GM23338 (cell line): ENCODE measurements at regions not wholly inside any gene's neighbourhood (a gene's known extent, or its start where the extent isn't known, plus 50 kb on each side); places are given as distances from the start of the nearest gene placed in this dataset.

ENCODE experiments used
- CREB1 ChIP-seq: fragments of 250-450 bp; sonication (Bioruptor Pico); IDR thresholded peaks from 2 replicates; pipeline ENCODE4 v1.5.0; 2020; ENCODE audit warnings: low read depth, mild to moderate bottlenecking, moderate library complexity
- EZH2 ChIP-seq: fragments of 200-600 bp; sonication (generic); IDR thresholded peaks from one replicate; pipeline ENCODE4 v1.8.0; 2017; ENCODE audit warnings: antibody characterized with exemption, mild to moderate bottlenecking, low read depth; ENCODE audit not compliant: unreplicated experiment
- EZH2phosphoT487 ChIP-seq: fragments of 200-600 bp; sonication (generic); IDR thresholded peaks from one replicate; pipeline ENCODE4 v1.8.1; 2018; ENCODE audit warnings: antibody characterized with exemption; ENCODE audit not compliant: unreplicated experiment
- JUNB ChIP-seq: IDR thresholded peaks from one replicate; pipeline ENCODE4 v1.6.1; 2016; ENCODE audit warnings: antibody characterized with exemption; ENCODE audit not compliant: unreplicated experiment
- NANOG ChIP-seq: IDR thresholded peaks from 2 replicates; pipeline ENCODE4 v1.6.1; 2016; ENCODE audit warnings: antibody characterized with exemption, borderline replicate concordance
- POLR2AphosphoS5 ChIP-seq: IDR thresholded peaks from 2 replicates; pipeline ENCODE4 v1.6.1; 2016; ENCODE audit warnings: antibody characterized with exemption, low read depth
- ZNF114 ChIP-seq: fragments of 250-450 bp; sonication (Bioruptor Pico); IDR thresholded peaks from 2 replicates; pipeline ENCODE4 v1.5.0; 2020; ENCODE audit warnings: mild to moderate bottlenecking, moderate library complexity
- ZNF331 ChIP-seq: fragments of 250-450 bp; sonication (Bioruptor Pico); IDR thresholded peaks from 2 replicates; pipeline ENCODE4 v1.5.0; 2020; ENCODE audit warnings: low read depth, mild to moderate bottlenecking, moderate library complexity
- TF ChIP-seq, protein P1 (sequence below), 2 experiments: fragments of 200-600 bp in 1 of 2; sonication (generic) in 1 of 2; conservative IDR thresholded peaks; 2 replicates each; pipeline versions ENCODE4 v1.5.1 to v1.6.1; 2016 to 2017; ENCODE audit warnings: antibody characterized with exemption in 2 of 2, low read depth in 2 of 2, mild to moderate bottlenecking in 2 of 2, moderate library complexity in 1 of 2
- TF ChIP-seq, protein P2 (sequence below): IDR thresholded peaks from one replicate; pipeline ENCODE4 v1.6.1; 2018; ENCODE audit warnings: antibody characterized with exemption; ENCODE audit not compliant: unreplicated experiment
- TF ChIP-seq, protein P3 (sequence below): fragments of 250-450 bp; sonication (Bioruptor Pico); IDR thresholded peaks from 2 replicates; pipeline ENCODE4 v1.5.0; 2020; ENCODE audit warnings: mild to moderate bottlenecking, moderate library complexity
- TF ChIP-seq, protein P4 (sequence below): IDR thresholded peaks from 2 replicates; pipeline ENCODE4 v1.6.1; 2016; ENCODE audit warnings: antibody characterized with exemption

DNA sequence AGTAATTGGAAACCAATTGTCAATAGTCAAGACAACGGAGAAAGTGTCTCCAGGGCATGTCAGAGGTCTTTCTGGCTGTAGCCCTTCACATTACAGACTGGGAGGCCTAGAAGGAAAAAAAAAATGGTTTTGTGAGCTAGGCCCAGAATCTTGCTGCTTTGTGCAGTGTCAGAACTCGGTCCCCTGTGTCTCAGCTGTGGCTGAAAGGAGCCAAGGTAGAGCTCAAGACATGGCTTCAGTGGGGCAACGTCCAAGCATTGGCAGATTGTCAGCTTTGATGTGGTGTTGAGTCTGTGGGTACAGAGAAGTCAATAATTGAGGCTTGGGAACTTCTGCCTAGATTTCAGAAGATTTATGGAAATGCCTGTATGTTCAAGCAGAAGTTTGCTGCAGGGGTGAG lies 103.0 kb downstream of the UGT2B28 start:
- TF ChIP-seq, protein P1, sequence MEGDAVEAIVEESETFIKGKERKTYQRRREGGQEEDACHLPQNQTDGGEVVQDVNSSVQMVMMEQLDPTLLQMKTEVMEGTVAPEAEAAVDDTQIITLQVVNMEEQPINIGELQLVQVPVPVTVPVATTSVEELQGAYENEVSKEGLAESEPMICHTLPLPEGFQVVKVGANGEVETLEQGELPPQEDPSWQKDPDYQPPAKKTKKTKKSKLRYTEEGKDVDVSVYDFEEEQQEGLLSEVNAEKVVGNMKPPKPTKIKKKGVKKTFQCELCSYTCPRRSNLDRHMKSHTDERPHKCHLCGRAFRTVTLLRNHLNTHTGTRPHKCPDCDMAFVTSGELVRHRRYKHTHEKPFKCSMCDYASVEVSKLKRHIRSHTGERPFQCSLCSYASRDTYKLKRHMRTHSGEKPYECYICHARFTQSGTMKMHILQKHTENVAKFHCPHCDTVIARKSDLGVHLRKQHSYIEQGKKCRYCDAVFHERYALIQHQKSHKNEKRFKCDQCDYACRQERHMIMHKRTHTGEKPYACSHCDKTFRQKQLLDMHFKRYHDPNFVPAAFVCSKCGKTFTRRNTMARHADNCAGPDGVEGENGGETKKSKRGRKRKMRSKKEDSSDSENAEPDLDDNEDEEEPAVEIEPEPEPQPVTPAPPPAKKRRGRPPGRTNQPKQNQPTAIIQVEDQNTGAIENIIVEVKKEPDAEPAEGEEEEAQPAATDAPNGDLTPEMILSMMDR (conservative IDR thresholded peaks at IDR 0.05; ENCODE audit: low read depth in 2 of 2) = no peak
- TF ChIP-seq EZH2 (no peak), EZH2phosphoT487 (no peak), ZNF114 (CRISPR knock-in tag) (no peak), POLR2AphosphoS5 (no peak), CREB1 (CRISPR knock-in tag) (no peak), JUNB (no peak), NANOG (no peak), ZNF331 (no peak)
- TF ChIP-seq, protein P2, sequence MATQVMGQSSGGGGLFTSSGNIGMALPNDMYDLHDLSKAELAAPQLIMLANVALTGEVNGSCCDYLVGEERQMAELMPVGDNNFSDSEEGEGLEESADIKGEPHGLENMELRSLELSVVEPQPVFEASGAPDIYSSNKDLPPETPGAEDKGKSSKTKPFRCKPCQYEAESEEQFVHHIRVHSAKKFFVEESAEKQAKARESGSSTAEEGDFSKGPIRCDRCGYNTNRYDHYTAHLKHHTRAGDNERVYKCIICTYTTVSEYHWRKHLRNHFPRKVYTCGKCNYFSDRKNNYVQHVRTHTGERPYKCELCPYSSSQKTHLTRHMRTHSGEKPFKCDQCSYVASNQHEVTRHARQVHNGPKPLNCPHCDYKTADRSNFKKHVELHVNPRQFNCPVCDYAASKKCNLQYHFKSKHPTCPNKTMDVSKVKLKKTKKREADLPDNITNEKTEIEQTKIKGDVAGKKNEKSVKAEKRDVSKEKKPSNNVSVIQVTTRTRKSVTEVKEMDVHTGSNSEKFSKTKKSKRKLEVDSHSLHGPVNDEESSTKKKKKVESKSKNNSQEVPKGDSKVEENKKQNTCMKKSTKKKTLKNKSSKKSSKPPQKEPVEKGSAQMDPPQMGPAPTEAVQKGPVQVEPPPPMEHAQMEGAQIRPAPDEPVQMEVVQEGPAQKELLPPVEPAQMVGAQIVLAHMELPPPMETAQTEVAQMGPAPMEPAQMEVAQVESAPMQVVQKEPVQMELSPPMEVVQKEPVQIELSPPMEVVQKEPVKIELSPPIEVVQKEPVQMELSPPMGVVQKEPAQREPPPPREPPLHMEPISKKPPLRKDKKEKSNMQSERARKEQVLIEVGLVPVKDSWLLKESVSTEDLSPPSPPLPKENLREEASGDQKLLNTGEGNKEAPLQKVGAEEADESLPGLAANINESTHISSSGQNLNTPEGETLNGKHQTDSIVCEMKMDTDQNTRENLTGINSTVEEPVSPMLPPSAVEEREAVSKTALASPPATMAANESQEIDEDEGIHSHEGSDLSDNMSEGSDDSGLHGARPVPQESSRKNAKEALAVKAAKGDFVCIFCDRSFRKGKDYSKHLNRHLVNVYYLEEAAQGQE = no peak
- TF ChIP-seq, protein P3, sequence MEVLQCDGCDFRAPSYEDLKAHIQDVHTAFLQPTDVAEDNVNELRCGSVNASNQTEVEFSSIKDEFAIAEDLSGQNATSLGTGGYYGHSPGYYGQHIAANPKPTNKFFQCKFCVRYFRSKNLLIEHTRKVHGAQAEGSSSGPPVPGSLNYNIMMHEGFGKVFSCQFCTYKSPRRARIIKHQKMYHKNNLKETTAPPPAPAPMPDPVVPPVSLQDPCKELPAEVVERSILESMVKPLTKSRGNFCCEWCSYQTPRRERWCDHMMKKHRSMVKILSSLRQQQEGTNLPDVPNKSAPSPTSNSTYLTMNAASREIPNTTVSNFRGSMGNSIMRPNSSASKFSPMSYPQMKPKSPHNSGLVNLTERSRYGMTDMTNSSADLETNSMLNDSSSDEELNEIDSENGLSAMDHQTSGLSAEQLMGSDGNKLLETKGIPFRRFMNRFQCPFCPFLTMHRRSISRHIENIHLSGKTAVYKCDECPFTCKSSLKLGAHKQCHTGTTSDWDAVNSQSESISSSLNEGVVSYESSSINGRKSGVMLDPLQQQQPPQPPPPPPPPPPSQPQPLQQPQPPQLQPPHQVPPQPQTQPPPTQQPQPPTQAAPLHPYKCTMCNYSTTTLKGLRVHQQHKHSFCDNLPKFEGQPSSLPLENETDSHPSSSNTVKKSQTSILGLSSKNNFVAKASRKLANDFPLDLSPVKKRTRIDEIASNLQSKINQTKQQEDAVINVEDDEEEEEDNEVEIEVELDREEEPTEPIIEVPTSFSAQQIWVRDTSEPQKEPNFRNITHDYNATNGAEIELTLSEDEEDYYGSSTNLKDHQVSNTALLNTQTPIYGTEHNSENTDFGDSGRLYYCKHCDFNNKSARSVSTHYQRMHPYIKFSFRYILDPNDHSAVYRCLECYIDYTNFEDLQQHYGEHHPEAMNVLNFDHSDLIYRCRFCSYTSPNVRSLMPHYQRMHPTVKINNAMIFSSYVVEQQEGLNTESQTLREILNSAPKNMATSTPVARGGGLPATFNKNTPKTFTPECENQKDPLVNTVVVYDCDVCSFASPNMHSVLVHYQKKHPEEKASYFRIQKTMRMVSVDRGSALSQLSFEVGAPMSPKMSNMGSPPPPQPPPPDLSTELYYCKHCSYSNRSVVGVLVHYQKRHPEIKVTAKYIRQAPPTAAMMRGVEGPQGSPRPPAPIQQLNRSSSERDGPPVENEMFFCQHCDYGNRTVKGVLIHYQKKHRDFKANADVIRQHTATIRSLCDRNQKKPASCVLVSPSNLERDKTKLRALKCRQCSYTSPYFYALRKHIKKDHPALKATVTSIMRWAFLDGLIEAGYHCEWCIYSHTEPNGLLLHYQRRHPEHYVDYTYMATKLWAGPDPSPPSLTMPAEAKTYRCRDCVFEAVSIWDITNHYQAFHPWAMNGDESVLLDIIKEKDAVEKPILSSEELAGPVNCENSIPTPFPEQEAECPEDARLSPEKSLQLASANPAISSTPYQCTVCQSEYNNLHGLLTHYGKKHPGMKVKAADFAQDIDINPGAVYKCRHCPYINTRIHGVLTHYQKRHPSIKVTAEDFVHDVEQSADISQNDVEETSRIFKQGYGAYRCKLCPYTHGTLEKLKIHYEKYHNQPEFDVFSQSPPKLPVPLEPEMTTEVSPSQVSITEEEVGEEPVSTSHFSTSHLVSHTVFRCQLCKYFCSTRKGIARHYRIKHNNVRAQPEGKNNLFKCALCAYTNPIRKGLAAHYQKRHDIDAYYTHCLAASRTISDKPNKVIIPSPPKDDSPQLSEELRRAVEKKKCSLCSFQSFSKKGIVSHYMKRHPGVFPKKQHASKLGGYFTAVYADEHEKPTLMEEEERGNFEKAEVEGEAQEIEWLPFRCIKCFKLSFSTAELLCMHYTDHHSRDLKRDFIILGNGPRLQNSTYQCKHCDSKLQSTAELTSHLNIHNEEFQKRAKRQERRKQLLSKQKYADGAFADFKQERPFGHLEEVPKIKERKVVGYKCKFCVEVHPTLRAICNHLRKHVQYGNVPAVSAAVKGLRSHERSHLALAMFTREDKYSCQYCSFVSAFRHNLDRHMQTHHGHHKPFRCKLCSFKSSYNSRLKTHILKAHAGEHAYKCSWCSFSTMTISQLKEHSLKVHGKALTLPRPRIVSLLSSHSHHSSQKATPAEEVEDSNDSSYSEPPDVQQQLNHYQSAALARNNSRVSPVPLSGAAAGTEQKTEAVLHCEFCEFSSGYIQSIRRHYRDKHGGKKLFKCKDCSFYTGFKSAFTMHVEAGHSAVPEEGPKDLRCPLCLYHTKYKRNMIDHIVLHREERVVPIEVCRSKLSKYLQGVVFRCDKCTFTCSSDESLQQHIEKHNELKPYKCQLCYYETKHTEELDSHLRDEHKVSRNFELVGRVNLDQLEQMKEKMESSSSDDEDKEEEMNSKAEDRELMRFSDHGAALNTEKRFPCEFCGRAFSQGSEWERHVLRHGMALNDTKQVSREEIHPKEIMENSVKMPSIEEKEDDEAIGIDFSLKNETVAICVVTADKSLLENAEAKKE (CRISPR knock-in tag) = no peak
- TF ChIP-seq, protein P4, sequence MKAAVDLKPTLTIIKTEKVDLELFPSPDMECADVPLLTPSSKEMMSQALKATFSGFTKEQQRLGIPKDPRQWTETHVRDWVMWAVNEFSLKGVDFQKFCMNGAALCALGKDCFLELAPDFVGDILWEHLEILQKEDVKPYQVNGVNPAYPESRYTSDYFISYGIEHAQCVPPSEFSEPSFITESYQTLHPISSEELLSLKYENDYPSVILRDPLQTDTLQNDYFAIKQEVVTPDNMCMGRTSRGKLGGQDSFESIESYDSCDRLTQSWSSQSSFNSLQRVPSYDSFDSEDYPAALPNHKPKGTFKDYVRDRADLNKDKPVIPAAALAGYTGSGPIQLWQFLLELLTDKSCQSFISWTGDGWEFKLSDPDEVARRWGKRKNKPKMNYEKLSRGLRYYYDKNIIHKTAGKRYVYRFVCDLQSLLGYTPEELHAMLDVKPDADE = no peak
